ENCODE measurements at regions not wholly inside any gene's neighbourhood (a gene's known extent, or its start where the extent isn't known, plus 50 kb on each side); places are given as distances from the start of the nearest gene placed in this dataset.

GRCh38 chr4:43732829-43733426 is 715.7 kb downstream of the KCTD8 start:
- CTCF ChIA-PET, result no interaction called here
- POLR2A ChIA-PET, result no interaction called here

GRCh38 chr4:43742083-43742482 is 706.5 kb downstream of the KCTD8 start:
- no peaks in the 10 kb centered on the region for H3K9me3 ChIP-seq (ENCODE audit: low read length)
- no peaks in the 10 kb centered on the region for H3K4me1 ChIP-seq (ENCODE audit: insufficient read depth, low read length)
- no peak for DNase-seq
- Mint-ChIP-seq H3K36me3 (no peaks in the 10 kb centered on the region), H3K4me1 (no peaks in the 10 kb centered on the region), H3K27ac (no peak overlapping the region), H3K4me3 (no peak overlapping the region), H3K9me3 (peaks cover 4 to 25% (median 9%) of the 10 kb centered on the region in 5 donors), H3K27me3 (no peaks in the 10 kb centered on the region)
- H3K27me3 ChIP-seq (ENCODE audit: insufficient read depth, low read length, poor library complexity, severe bottlenecking), result no peaks in the 10 kb centered on the region
- H3K4me3 ChIP-seq (ENCODE audit: low read length), result no peak overlapping the region
- ChIA-PET CTCF (no interaction called here), POLR2A (no interaction called here)
- H3K36me3 ChIP-seq (ENCODE audit: insufficient read depth, low read length), result no peaks in the 10 kb centered on the region
- no peak overlapping the region for H3K27ac ChIP-seq (ENCODE audit: low read depth, low read length)

More at GRCh38 chr4:43732829-43733426, 715.7 kb downstream of the KCTD8 start:
- Histone ChIP-seq H3K4me3 (ENCODE audit: low read length) (no peak overlapping the region), H3K36me3 (ENCODE audit: insufficient read depth, low read length) (no peaks in the 10 kb centered on the region), H3K27me3 (ENCODE audit: insufficient read depth, low read length, poor library complexity, severe bottlenecking) (no peaks in the 10 kb centered on the region), H3K4me1 (ENCODE audit: insufficient read depth, low read length) (no peaks in the 10 kb centered on the region), H3K9me3 (ENCODE audit: low read length) (no peaks in the 10 kb centered on the region), H3K27ac (ENCODE audit: low read depth, low read length) (no peak overlapping the region)
- Mint-ChIP-seq H3K4me3 (no peak overlapping the region), H3K27ac (no peak overlapping the region), H3K4me1 (no peaks in the 10 kb centered on the region), H3K27me3 (no peaks in the 10 kb centered on the region), H3K9me3 (peaks cover 4 to 38% (median 18%) of the 10 kb centered on the region in 5 donors), H3K36me3 (no peaks in the 10 kb centered on the region)
- no peak for DNase-seq

DNA sequence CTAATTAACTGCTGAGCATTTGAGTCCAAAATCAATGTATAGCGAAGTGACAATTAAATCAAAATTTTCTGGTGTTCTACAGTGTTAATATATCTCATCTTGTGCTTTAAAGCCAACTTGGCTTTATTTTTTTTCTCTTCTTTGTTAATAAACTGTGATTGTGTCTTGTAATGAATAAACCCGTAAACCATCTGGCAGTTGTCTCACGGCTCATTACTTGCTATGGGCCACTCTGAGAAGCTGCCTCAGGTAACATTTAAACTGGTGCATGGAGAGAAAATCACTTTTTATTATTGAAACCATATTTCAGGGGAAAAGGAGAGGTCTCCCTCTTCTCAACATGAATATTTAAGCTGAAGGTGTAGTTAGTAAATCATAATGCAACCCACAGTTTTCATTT is 694.0 kb downstream of the KCTD8 start:
- CTCF ChIA-PET, result no interaction called here
- no peaks in the 10 kb centered on the region for H3K9me3 ChIP-seq (ENCODE audit: low read length)

DNA sequence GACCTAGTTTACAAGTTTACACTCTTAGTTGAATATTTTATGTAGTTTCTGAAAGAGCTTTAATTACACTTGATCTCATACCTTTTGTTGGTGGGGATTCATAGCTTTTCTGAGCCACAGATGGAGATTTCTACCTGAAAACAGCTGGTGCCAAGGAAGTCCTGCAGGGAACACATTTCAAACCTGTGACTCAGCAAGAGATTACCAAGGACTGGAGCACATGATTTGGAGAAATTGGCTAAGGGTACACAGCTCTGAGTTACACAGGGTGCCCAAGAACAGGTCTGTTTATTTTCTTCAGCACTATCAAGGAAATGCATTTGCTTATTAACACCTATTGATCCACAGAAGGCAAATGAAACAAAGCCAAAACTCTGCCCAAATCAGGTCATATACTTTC is 691.5 kb downstream of the KCTD8 start:
- Mint-ChIP-seq H3K4me1 (no peaks in the 10 kb centered on the region), H3K36me3 (no peaks in the 10 kb centered on the region), H3K27me3 (no peaks in the 10 kb centered on the region), H3K4me3 (no peak overlapping the region), H3K9me3 (peaks cover 1 to 30% (median 4%) of the 10 kb centered on the region in 5 donors), H3K27ac (no peak overlapping the region)
- no peaks in the 10 kb centered on the region for H3K36me3 ChIP-seq (ENCODE audit: insufficient read depth, low read length)
- no peaks in the 10 kb centered on the region for H3K27me3 ChIP-seq (ENCODE audit: insufficient read depth, low read length, poor library complexity, severe bottlenecking)
- no peaks in the 10 kb centered on the region for H3K4me1 ChIP-seq (ENCODE audit: insufficient read depth, low read length)
- H3K27ac ChIP-seq (ENCODE audit: low read depth, low read length), result no peak overlapping the region
- POLR2A ChIA-PET, result no interaction called here
- CTCF ChIA-PET, result no interaction called here
- no peaks in the 10 kb centered on the region for H3K9me3 ChIP-seq (ENCODE audit: low read length)
- no peak for DNase-seq
- H3K4me3 ChIP-seq (ENCODE audit: low read length), result no peak overlapping the region

More for the DNA sequence above, 694.0 kb downstream of the KCTD8 start:
- no peaks in the 10 kb centered on the region for H3K27me3 Mint-ChIP-seq
- H3K9me3 Mint-ChIP-seq, result peaks cover 0 to 40% (median 5%) of the 10 kb centered on the region in 5 donors
- no peak overlapping the region for H3K27ac Mint-ChIP-seq
- DNase-seq, result no peak
- H3K4me3 Mint-ChIP-seq, result no peak overlapping the region
- Histone ChIP-seq H3K27me3 (ENCODE audit: insufficient read depth, low read length, poor library complexity, severe bottlenecking) (no peaks in the 10 kb centered on the region), H3K4me3 (ENCODE audit: low read length) (no peak overlapping the region), H3K27ac (ENCODE audit: low read depth, low read length) (no peak overlapping the region), H3K4me1 (ENCODE audit: insufficient read depth, low read length) (no peaks in the 10 kb centered on the region), H3K36me3 (ENCODE audit: insufficient read depth, low read length) (no peaks in the 10 kb centered on the region)
- H3K36me3 Mint-ChIP-seq, result no peaks in the 10 kb centered on the region
- POLR2A ChIA-PET, result no interaction called here
- H3K4me1 Mint-ChIP-seq, result no peaks in the 10 kb centered on the region

DNA sequence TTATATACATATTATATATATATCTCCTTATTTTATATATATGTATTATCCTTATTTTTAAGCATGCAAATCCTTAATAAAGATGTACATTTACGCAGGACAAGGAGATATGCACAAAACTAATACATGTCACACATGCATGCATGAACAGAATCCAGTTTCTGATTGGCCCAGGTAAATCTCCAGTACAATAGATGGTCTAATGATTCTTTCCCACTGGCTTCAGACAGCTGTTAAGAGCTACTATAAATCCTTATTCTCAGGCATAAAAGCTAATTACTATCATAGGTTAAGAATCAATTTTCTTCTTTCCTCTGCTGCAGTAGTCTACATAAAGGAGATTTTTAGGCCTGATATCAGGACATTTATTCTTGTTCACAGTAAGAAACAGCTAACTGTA is 689.8 kb downstream of the KCTD8 start:
- Mint-ChIP-seq H3K4me3 (no peak overlapping the region), H3K9me3 (peaks cover 2 to 13% (median 3%) of the 10 kb centered on the region in 5 donors), H3K36me3 (no peaks in the 10 kb centered on the region), H3K27me3 (no peaks in the 10 kb centered on the region), H3K4me1 (no peaks in the 10 kb centered on the region), H3K27ac (no peak overlapping the region)
- POLR2A ChIA-PET, result no interaction called here
- Histone ChIP-seq H3K9me3 (ENCODE audit: low read length) (no peaks in the 10 kb centered on the region), H3K27me3 (ENCODE audit: insufficient read depth, low read length, poor library complexity, severe bottlenecking) (no peaks in the 10 kb centered on the region), H3K4me3 (ENCODE audit: low read length) (no peak overlapping the region), H3K4me1 (ENCODE audit: insufficient read depth, low read length) (no peaks in the 10 kb centered on the region), H3K27ac (ENCODE audit: low read depth, low read length) (no peak overlapping the region), H3K36me3 (ENCODE audit: insufficient read depth, low read length) (no peaks in the 10 kb centered on the region)
- DNase-seq, result no peak
- CTCF ChIA-PET, result no interaction called here

DNA sequence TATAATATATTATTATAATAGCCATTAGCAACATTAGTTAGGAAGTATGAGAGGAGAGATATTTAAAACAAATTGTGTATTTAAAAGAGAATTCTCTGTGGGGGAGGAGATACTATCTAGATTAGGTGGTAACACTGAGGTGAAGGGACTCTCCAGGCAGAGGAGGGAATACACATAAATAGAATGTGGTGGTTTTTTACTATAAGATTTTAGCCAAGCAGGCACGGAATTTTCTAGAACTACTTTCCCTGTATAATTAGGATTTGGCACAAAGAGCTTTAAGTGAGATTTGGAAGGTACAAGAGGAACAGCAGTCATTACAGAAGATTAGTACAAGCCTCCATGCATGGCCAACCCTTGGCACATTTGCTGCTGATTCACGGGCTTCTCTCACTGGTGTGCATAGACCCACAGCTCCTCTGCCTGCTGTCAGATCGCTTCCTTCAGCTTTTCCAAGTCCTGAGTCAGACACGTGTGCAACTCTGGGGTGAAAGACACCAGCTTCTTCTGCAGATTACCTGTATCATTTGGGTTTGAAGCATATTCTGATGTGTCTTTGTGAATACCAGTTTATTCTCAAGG is 685.5 kb downstream of the KCTD8 start:
- no peak overlapping the region for H3K27ac Mint-ChIP-seq
- CTCF ChIA-PET, result no interaction called here
- H3K27me3 Mint-ChIP-seq, result no peaks in the 10 kb centered on the region
- no peaks in the 10 kb centered on the region for H3K4me1 Mint-ChIP-seq
- Histone ChIP-seq H3K27me3 (ENCODE audit: insufficient read depth, low read length, poor library complexity, severe bottlenecking) (no peaks in the 10 kb centered on the region), H3K27ac (ENCODE audit: low read depth, low read length) (no peak overlapping the region), H3K4me1 (ENCODE audit: insufficient read depth, low read length) (no peaks in the 10 kb centered on the region), H3K36me3 (ENCODE audit: insufficient read depth, low read length) (no peaks in the 10 kb centered on the region), H3K4me3 (ENCODE audit: low read length) (no peak overlapping the region), H3K9me3 (ENCODE audit: low read length) (no peaks in the 10 kb centered on the region)
- H3K36me3 Mint-ChIP-seq, result no peaks in the 10 kb centered on the region
- H3K4me3 Mint-ChIP-seq, result no peak overlapping the region
- H3K9me3 Mint-ChIP-seq, result peaks cover 2 to 20% (median 6%) of the 10 kb centered on the region in 5 donors
- no peak for DNase-seq
- POLR2A ChIA-PET, result no interaction called here

DNA sequence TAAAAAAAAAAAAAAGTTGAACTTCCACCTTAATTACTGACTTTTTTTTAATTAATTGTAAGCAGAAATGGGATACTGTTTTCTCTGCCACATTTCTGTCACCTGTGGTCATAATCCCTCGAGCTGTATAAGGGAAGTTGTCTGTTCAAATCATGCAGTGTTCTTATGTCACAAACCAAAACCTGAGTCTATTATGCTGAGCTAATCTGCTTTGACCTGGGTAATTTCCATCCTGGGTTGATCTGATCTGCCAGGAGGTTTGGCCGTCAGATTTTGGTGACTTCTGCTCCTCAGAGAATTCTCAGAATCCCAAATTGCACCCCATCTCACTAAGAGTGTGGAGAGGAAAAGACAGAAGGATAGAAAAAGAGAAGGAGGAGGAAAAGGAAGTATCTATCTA is 683.1 kb downstream of the KCTD8 start:
- DNase-seq, result no peak
- no peak overlapping the region for H3K27ac Mint-ChIP-seq
- ChIA-PET CTCF (no interaction called here), POLR2A (no interaction called here)
- no peak overlapping the region for H3K27ac ChIP-seq (ENCODE audit: low read depth, low read length)
- no peaks in the 10 kb centered on the region for H3K9me3 ChIP-seq (ENCODE audit: low read length)
- no peak overlapping the region for H3K4me3 ChIP-seq (ENCODE audit: low read length)
- H3K36me3 Mint-ChIP-seq, result no peaks in the 10 kb centered on the region
- H3K36me3 ChIP-seq (ENCODE audit: insufficient read depth, low read length), result no peaks in the 10 kb centered on the region
- H3K27me3 ChIP-seq (ENCODE audit: insufficient read depth, low read length, poor library complexity, severe bottlenecking), result no peaks in the 10 kb centered on the region
- H3K27me3 Mint-ChIP-seq, result no peaks in the 10 kb centered on the region
- no peaks in the 10 kb centered on the region for H3K4me1 ChIP-seq (ENCODE audit: insufficient read depth, low read length)
- no peaks in the 10 kb centered on the region for H3K4me1 Mint-ChIP-seq
- H3K4me3 Mint-ChIP-seq, result no peak overlapping the region
- H3K9me3 Mint-ChIP-seq, result peaks cover 2 to 19% (median 11%) of the 10 kb centered on the region in 5 donors

GRCh38 chr4:43766648-43767047 is 682.0 kb downstream of the KCTD8 start:
- H3K4me3 Mint-ChIP-seq, result no peak overlapping the region
- Histone ChIP-seq H3K4me3 (ENCODE audit: low read length) (no peak overlapping the region), H3K4me1 (ENCODE audit: insufficient read depth, low read length) (no peaks in the 10 kb centered on the region), H3K27ac (ENCODE audit: low read depth, low read length) (no peak overlapping the region), H3K9me3 (ENCODE audit: low read length) (no peaks in the 10 kb centered on the region), H3K36me3 (ENCODE audit: insufficient read depth, low read length) (no peaks in the 10 kb centered on the region), H3K27me3 (ENCODE audit: insufficient read depth, low read length, poor library complexity, severe bottlenecking) (no peaks in the 10 kb centered on the region)
- POLR2A ChIA-PET, result no interaction called here
- CTCF ChIA-PET, result no interaction called here
- H3K4me1 Mint-ChIP-seq, result no peaks in the 10 kb centered on the region
- H3K27ac Mint-ChIP-seq, result no peak overlapping the region
- DNase-seq, result no peak
- H3K36me3 Mint-ChIP-seq, result no peaks in the 10 kb centered on the region
- H3K27me3 Mint-ChIP-seq, result no peaks in the 10 kb centered on the region
- peaks cover 4 to 28% (median 10%) of the 10 kb centered on the region in 5 donors for H3K9me3 Mint-ChIP-seq
